HepG2 (cell line): ENCODE measurements at regions not wholly inside any gene's neighbourhood (a gene's known extent, or its start where the extent isn't known, plus 50 kb on each side); places are given as distances from the start of the nearest gene placed in this dataset.

ENCODE experiments used
- ATAC-seq: fragments of 200-7000 bp; cut with Tn5 transposase; 3 replicates; pipeline ENCODE4 v1.9.1; 2020; ENCODE audit warnings: mild to moderate bottlenecking, moderate library complexity
- BruUV-seq: library from RNA; stranded (reverse); fragments of 400-500 nt; replicated peaks from 2 replicates; lab custom pipeline; 2021; lab: Mats Ljungman, UMichigan
- CTCF ChIA-PET: fragments of 300-600 bp; formaldehyde crosslinking; extraction: SDS; loops from one replicate; lab custom pipeline; 2021; ENCODE audit warnings: low total read pairs, inconsistent platforms, low intra/inter-chr PET ratio; lab: Yijun Ruan, JAX
- POLR2A ChIA-PET: fragments of 350-600 bp; sonication (Branson Sonifier 250); formaldehyde crosslinking; loops from one replicate; lab custom pipeline; 2020; ENCODE audit warnings: antibody characterized with exemption, inconsistent platforms; lab: Yijun Ruan, JAX
- DNase-seq: peaks from one replicate; pipeline ENCODE4 v3.0.0-alpha.2; 2015; ENCODE audit warnings: low spot score
- FAIRE-seq: peaks from 3 replicates; lab custom pipeline; 2011; peaks lifted over from hg19 to GRCh38; lab: Jason Lieb, UNC
- H2AFZ ChIP-seq: one replicate; pipeline ENCODE4 v1.6.1; 2011; ENCODE audit warnings: low read length, inconsistent platforms
- H3K27ac ChIP-seq: fragments of 300-600 bp; 3 replicates; pipeline ENCODE4 v1.8.0; 2011; ENCODE audit warnings: mixed run types, mild to moderate bottlenecking, mixed read lengths, low read length, inconsistent platforms; ENCODE audit not compliant: insufficient read depth; ENCODE audit errors: extremely low read length
- H3K27me3 ChIP-seq, 2 experiments: fragments of 200-600 bp in 1 of 2; 2 replicates in 1 of 2; 3 replicates in 1 of 2; pipeline versions ENCODE4 v1.6.0 to v1.8.0; 2011; ENCODE audit warnings: low read length in 2 of 2, mild to moderate bottlenecking in 2 of 2, moderate library complexity in 2 of 2, inconsistent platforms in 1 of 2; ENCODE audit not compliant: insufficient read depth in 2 of 2, control insufficient read depth in 1 of 2
- H3K36me3 ChIP-seq, 2 experiments: fragments of 200-600 bp in 1 of 2; replicated peaks in 1 of 2; 2 replicates in 1 of 2; 3 replicates in 1 of 2; pipeline versions ENCODE4 v1.5.1 to v1.8.0; 2011; ENCODE audit warnings: low read length in 2 of 2, inconsistent platforms in 1 of 2; ENCODE audit not compliant: insufficient read depth in 2 of 2, control insufficient read depth in 1 of 2
- H3K4me1 ChIP-seq: 2 replicates; pipeline ENCODE4 v1.5.1; 2012; ENCODE audit warnings: low read length, inconsistent platforms; ENCODE audit not compliant: insufficient read depth
- H3K4me2 ChIP-seq: 2 replicates; pipeline ENCODE4 v1.6.0; 2011; ENCODE audit warnings: low read depth, low read length, inconsistent platforms
- H3K4me3 ChIP-seq, 3 experiments: fragments of 200-600 bp in 1 of 3; sonication (generic), shearing (Covaris generic) in 1 of 3; replicated peaks in 1 of 3; 2 replicates each; pipeline ENCODE4 v1.5.1; 2011 to 2016; ENCODE audit warnings: low read length in 3 of 3, inconsistent platforms in 2 of 3, low read depth in 2 of 3, mild to moderate bottlenecking in 2 of 3, control low read depth in 1 of 3, mixed read lengths in 1 of 3; ENCODE audit not compliant: insufficient read depth in 1 of 3
- H3K79me2 ChIP-seq: one replicate; pipeline ENCODE4 v1.6.1; 2011; ENCODE audit warnings: low read length, inconsistent platforms; ENCODE audit not compliant: insufficient read depth
- H3K9ac ChIP-seq: 2 replicates; pipeline ENCODE4 v1.6.0; 2011; ENCODE audit warnings: mild to moderate bottlenecking, low read depth, low read length, inconsistent platforms; ENCODE audit not compliant: insufficient read depth
- H3K9me3 ChIP-seq: 2 replicates; pipeline ENCODE4 v1.5.1; 2012; ENCODE audit warnings: mild to moderate bottlenecking, low read length
- H4K20me1 ChIP-seq: 2 replicates; pipeline ENCODE4 v1.6.0; 2011; ENCODE audit warnings: inconsistent platforms, mild to moderate bottlenecking, low read length, moderate library complexity; ENCODE audit not compliant: insufficient read depth
- FUBP1 ChIP-seq: sonication (generic); formaldehyde crosslinking; IDR thresholded peaks from 2 replicates; pipeline ENCODE4 v1.5.1; 2020; ENCODE audit warnings: missing genetic modification reagents, mild to moderate bottlenecking, borderline replicate concordance
- KMT2A ChIP-seq: sonication (generic); formaldehyde crosslinking; IDR thresholded peaks from 2 replicates; pipeline ENCODE4 v1.4.0; 2020; ENCODE audit warnings: missing genetic modification reagents
- MEIS1 ChIP-seq: sonication (generic); formaldehyde crosslinking; IDR thresholded peaks from 2 replicates; pipeline ENCODE4 v1.9.0; 2021; ENCODE audit warnings: mild to moderate bottlenecking, missing genetic modification reagents, moderate library complexity, borderline replicate concordance
- NFATC3 ChIP-seq: sonication (generic); formaldehyde crosslinking; IDR thresholded peaks from 2 replicates; pipeline ENCODE4 v1.5.1; 2020; ENCODE audit warnings: mild to moderate bottlenecking, missing genetic modification reagents
- SOX13 ChIP-seq, 3 experiments: fragments of 450-650 bp in 1 of 3; sonication (generic) in 1 of 3; formaldehyde crosslinking in 1 of 3; IDR thresholded peaks in 2 of 3; conservative IDR thresholded peaks in 1 of 3; 2 replicates each; pipeline versions ENCODE4 v1.5.0 to v1.6.1; 2016 to 2020; ENCODE audit warnings: antibody characterized with exemption in 1 of 3, mild to moderate bottlenecking in 1 of 3, missing compliant biosample characterization in 1 of 3, missing genetic modification reagents in 1 of 3, moderate library complexity in 1 of 3
- XBP1 ChIP-seq: sonication (generic); formaldehyde crosslinking; IDR thresholded peaks from 2 replicates; pipeline ENCODE4 v1.5.0; 2020; ENCODE audit warnings: missing genetic modification reagents
- ZNF547 ChIP-seq: sonication (generic); formaldehyde crosslinking; IDR thresholded peaks from 2 replicates; pipeline ENCODE4 v1.5.1; 2020; ENCODE audit warnings: mild to moderate bottlenecking, missing genetic modification reagents
- ZNF619 ChIP-seq: sonication (generic); formaldehyde crosslinking; IDR thresholded peaks from 2 replicates; pipeline ENCODE4 v1.4.0; 2020; ENCODE audit warnings: mild to moderate bottlenecking, missing genetic modification reagents
- ZNF761 ChIP-seq: sonication (generic); formaldehyde crosslinking; conservative IDR thresholded peaks from 2 replicates; pipeline ENCODE4 v1.4.0; 2020; ENCODE audit warnings: mild to moderate bottlenecking, missing genetic modification reagents
- WGBS: methylation state at CpG from one replicate; pipeline ENCODE4 v1.1.6; 2017; ENCODE audit warnings: low lambda C conversion rate; 5-methylcytosine and 5-hydroxymethylcytosine counted together
- in situ Hi-C: cut with HindIII; loops from 2 replicates; pipeline ENCODE4 v1.10.0; 2017; ENCODE audit warnings: low pct_unique_long_range_greater_than_20kb; ENCODE audit not compliant: extremely low pct_ligation_motif_present
- intact Hi-C: fragments of 100-400 bp; cut with micrococcal nuclease; formaldehyde crosslinking; loops from one replicate; pipeline ENCODE4 v1.10.0; 2022; ENCODE audit not compliant: unreplicated experiment
- TF ChIP-seq, protein P1 (sequence below): sonication (generic); formaldehyde crosslinking; IDR thresholded peaks from 2 replicates; pipeline ENCODE4 v1.5.1; 2020; ENCODE audit warnings: missing genetic modification reagents, mild to moderate bottlenecking, borderline replicate concordance
- TF ChIP-seq, protein P2 (sequence below), 2 experiments: sonication (generic) in 1 of 2; formaldehyde crosslinking in 1 of 2; IDR thresholded peaks; 2 replicates each; pipeline versions ENCODE4 v1.6.1 to v1.9.0; 2014 to 2022; ENCODE audit warnings: antibody characterized with exemption in 1 of 2, borderline replicate concordance in 1 of 2, inconsistent platforms in 1 of 2, low read depth in 1 of 2, missing genetic modification reagents in 1 of 2
- TF ChIP-seq, protein P3 (sequence below): IDR thresholded peaks from 2 replicates; pipeline ENCODE4 v1.6.1; 2016; ENCODE audit warnings: low read depth

- no peaks in the 10 kb centered on the region for H3K79me2 ChIP-seq
- in situ Hi-C loops (no loop called here), intact Hi-C loops (no loop called here)
- H3K27me3 ChIP-seq: peaks cover 0 to 2% of the 10 kb centered on the region in 2 experiments; a peak in 2 of 5 replicates
- ChIA-PET POLR2A (no interaction called here), CTCF (no interaction called here)
- no peak overlapping the region for H3K9ac ChIP-seq
- TF ChIP-seq, protein P1, sequence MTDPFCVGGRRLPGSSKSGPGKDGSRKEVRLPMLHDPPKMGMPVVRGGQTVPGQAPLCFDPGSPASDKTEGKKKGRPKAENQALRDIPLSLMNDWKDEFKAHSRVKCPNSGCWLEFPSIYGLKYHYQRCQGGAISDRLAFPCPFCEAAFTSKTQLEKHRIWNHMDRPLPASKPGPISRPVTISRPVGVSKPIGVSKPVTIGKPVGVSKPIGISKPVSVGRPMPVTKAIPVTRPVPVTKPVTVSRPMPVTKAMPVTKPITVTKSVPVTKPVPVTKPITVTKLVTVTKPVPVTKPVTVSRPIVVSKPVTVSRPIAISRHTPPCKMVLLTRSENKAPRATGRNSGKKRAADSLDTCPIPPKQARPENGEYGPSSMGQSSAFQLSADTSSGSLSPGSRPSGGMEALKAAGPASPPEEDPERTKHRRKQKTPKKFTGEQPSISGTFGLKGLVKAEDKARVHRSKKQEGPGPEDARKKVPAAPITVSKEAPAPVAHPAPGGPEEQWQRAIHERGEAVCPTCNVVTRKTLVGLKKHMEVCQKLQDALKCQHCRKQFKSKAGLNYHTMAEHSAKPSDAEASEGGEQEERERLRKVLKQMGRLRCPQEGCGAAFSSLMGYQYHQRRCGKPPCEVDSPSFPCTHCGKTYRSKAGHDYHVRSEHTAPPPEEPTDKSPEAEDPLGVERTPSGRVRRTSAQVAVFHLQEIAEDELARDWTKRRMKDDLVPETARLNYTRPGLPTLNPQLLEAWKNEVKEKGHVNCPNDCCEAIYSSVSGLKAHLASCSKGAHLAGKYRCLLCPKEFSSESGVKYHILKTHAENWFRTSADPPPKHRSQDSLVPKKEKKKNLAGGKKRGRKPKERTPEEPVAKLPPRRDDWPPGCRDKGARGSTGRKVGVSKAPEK (CRISPR knock-in tag): no peak
- no peak for TF ChIP-seq NFATC3
- TF ChIP-seq ZNF761 (CRISPR knock-in tag): no peak
- no peak for TF ChIP-seq MEIS1 (CRISPR knock-in tag)
- TF ChIP-seq, protein P2, sequence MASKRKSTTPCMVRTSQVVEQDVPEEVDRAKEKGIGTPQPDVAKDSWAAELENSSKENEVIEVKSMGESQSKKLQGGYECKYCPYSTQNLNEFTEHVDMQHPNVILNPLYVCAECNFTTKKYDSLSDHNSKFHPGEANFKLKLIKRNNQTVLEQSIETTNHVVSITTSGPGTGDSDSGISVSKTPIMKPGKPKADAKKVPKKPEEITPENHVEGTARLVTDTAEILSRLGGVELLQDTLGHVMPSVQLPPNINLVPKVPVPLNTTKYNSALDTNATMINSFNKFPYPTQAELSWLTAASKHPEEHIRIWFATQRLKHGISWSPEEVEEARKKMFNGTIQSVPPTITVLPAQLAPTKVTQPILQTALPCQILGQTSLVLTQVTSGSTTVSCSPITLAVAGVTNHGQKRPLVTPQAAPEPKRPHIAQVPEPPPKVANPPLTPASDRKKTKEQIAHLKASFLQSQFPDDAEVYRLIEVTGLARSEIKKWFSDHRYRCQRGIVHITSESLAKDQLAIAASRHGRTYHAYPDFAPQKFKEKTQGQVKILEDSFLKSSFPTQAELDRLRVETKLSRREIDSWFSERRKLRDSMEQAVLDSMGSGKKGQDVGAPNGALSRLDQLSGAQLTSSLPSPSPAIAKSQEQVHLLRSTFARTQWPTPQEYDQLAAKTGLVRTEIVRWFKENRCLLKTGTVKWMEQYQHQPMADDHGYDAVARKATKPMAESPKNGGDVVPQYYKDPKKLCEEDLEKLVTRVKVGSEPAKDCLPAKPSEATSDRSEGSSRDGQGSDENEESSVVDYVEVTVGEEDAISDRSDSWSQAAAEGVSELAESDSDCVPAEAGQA (IDR thresholded peaks at IDR 0.05; ENCODE audit: low read depth): no peak
- TF ChIP-seq, protein P2 (CRISPR knock-in tag; IDR thresholded peaks at IDR 0.05; ENCODE audit: borderline replicate concordance): no peak
- no peak for TF ChIP-seq FUBP1 (CRISPR knock-in tag)
- TF ChIP-seq, protein P3, sequence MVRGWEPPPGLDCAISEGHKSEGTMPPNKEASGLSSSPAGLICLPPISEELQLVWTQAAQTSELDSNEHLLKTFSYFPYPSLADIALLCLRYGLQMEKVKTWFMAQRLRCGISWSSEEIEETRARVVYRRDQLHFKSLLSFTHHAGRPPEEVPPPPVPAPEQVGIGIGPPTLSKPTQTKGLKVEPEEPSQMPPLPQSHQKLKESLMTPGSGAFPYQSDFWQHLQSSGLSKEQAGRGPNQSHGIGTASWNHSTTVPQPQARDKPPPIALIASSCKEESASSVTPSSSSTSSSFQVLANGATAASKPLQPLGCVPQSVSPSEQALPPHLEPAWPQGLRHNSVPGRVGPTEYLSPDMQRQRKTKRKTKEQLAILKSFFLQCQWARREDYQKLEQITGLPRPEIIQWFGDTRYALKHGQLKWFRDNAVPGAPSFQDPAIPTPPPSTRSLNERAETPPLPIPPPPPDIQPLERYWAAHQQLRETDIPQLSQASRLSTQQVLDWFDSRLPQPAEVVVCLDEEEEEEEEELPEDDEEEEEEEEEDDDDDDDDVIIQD (CRISPR knock-in tag): no peak
- no peak for TF ChIP-seq KMT2A (CRISPR knock-in tag)
- no peak for TF ChIP-seq XBP1 (CRISPR knock-in tag)
- no peak for TF ChIP-seq ZNF547
- TF ChIP-seq SOX13 (IDR thresholded peaks at IDR 0.05): no peak
- no peak for TF ChIP-seq SOX13 (CRISPR knock-in tag; conservative IDR thresholded peaks at IDR 0.05 in 1 of 2, IDR thresholded peaks at IDR 0.05 in 1 of 2)
- TF ChIP-seq ZNF619: no peak
- H3K4me1 ChIP-seq: no peaks in the 10 kb centered on the region
- no peak overlapping the region for H2AFZ ChIP-seq
- ATAC-seq (no peak), DNase-seq (no peak), FAIRE-seq (no peak)
- H3K4me3 ChIP-seq: no peak overlapping the region
- no TSS peak for BruUV-seq
- no peaks in the 10 kb centered on the region for H3K9me3 ChIP-seq
- 0% methylated on average over 1 of the region's 1 CpG for WGBS
- H3K36me3 ChIP-seq: no peaks in the 10 kb centered on the region
- H4K20me1 ChIP-seq: no peaks in the 10 kb centered on the region
- no peak overlapping the region for H3K27ac ChIP-seq
- H3K4me2 ChIP-seq: no peak overlapping the region
Measured at GRCh38 chr15:81754078-81754477, 291.7 kb downstream of the MEX3B start.
